Stimulated activated CD8-positive, alpha-beta memory T cell treated with anti-CD3 and anti-CD28 coated beads, Interleukin-7, amount 100 ng/mL, for 24 hours (primary cell): ENCODE measurements at regions not wholly inside any gene's neighbourhood (a gene's known extent, or its start where the extent isn't known, plus 50 kb on each side); places are given as distances from the start of the nearest gene placed in this dataset.
"Not testable (repeated sequence)": the region's sequence is repeated elsewhere in the genome, so short reads cannot be mapped to it uniquely, and the experiment has no call there.

Source experiments
- DNase-seq: peaks from one replicate; pipeline ENCODE4 v3.0.0-alpha.2; 2020; ENCODE audit warnings: low read depth

DNA sequence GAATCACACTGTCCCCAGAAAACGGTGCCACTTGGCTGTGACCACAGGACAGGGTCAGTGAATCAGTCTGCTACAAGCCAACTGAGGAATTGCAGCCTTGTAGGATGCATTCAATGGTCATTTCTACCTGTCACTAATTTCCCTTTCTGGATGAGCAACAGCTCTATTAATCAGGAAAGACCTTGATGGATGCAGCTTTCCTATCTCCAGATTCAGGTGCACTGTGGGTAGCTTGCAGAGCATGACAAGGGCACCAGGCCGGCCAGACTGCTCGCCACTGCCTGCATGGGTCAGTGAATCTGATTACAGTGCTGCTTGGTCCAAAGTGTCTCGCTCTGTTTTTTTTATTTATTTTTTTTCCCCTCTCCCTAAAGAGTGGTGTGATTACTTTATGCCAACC is 506.8 kb upstream of the AUTS2 start:
- DNase-seq = no peak

GRCh38 chr7:69095127-69095526 is 503.1 kb upstream of the AUTS2 start:
- DNase-seq = no peak

DNA sequence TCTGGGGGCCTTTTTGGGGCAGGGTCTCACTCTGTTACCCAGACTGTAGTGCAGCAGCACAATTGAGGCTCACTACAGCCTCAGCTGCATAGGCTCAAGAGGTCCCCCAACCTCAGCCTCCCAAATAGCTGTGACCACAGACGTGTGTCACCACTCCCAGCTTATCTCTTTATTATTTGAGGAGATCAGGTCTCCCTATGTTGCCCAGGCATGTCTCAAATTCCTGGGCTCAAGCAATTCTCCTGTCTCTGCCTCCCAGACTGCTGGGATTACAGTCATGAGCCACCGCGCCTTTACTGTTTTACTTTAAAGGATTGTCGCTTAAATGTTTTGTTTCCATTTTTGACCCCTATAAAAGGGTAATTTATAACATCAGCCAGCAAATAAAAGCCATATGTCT is 502.6 kb upstream of the AUTS2 start:
- no peak for DNase-seq

- no peak for DNase-seq
These were observed 494.3 kb upstream of the AUTS2 start for GRCh38 chr7:69104023-69104422.

GRCh38 chr7:69105092-69105491 is 493.2 kb upstream of the AUTS2 start:
- no peak for DNase-seq

DNA sequence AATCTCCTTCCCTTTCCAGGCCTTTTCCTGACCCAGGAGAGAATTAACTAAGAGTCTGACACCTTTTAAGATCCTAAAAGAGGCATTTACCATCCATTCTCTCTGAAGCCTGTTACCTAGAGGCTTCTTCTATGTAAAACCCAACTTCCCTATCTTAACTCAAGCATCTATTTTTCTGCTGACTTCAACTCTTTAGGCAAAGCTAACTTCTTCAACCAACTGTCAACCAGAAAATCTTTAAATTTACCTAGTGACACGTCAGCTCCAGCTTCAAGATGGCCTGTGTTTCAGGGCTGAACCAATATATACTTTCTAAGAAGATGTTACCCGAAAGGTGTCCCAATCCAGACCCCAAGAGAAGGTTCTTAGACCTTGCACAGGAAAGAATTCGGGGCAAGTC is 492.3 kb upstream of the AUTS2 start:
- DNase-seq = no peak

- not testable (repeated sequence) for DNase-seq
These were observed 491.8 kb upstream of the AUTS2 start for GRCh38 chr7:69106449-69106848.

- DNase-seq = not testable (repeated sequence)
These were observed 491.3 kb upstream of the AUTS2 start for GRCh38 chr7:69106946-69107345.

GRCh38 chr7:69108097-69108496 is 490.2 kb upstream of the AUTS2 start:
- no peak for DNase-seq

GRCh38 chr7:69109246-69109645 is 489.0 kb upstream of the AUTS2 start:
- DNase-seq = no peak

GRCh38 chr7:69109879-69110278 is 488.4 kb upstream of the AUTS2 start:
- no peak for DNase-seq

DNA sequence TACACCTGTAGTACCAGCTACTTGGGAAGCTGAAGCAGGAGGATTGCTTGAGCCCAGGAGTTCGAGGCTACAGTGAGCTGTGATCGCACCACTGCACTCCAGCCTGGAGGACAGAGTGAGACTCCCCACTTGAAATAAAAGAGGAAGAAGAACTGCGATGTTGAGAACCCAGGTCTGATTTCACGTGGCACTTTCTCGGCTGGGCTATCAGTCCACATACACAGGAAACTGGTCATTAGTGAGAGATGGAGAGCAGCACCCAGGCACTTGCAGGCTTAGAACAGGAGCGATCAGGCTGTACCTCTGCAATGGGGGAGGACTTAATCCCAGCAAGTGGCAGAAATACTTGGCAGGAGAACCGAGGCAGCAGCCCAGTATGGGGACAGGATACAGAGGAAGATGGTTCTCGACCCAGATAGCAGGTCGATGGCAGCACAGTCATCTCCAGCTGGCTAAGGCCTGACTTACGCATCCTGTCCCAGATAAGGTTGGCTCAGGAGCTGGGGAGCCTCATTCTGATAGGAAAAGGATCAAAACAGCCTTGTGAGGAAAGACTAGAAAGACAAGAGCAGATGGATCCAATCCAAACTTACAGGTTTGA is 487.7 kb upstream of the AUTS2 start:
- DNase-seq = no peak

- no peak for DNase-seq
These were observed 483.9 kb upstream of the AUTS2 start for GRCh38 chr7:69114374-69114773.

DNA sequence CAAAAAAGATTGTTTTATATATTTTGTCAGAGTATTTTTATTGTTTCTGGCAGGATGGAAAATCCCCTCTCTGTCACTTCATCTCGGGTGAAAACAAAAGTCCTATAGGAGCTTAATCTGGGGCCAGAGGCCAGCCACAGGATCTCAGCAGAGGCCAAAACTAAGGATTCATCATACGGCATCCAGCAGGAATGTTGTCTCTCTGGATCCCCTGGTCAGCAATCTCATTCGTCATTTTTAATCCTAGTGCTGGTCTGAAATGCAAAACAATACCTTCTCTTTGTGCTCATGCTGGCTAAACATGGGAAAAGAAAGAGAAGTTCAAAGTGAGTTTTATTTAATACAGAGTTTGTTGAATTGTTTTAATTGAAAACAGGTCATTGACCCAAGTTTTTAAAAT is 482.5 kb upstream of the AUTS2 start:
- DNase-seq = no peak

DNA sequence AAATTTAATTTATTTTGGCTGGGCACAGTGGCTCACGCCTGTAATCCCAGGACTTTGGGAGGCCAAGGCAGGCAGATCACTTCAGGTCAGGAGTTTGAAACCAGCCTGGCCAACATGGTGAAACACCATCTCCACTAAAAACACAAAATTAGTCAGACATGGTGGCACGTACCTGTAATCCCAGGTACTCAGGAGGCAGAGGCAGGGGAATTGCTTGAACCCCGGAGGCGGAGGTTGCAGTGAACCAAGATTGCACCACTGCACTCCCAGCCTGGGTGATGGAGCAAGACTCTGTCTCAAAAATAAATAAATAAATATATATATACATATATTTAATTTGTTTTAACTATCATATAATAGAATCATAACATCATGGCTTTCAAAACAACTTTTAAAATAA is 482.1 kb upstream of the AUTS2 start:
- not testable (repeated sequence) for DNase-seq

GRCh38 chr7:69122953-69123352 is 475.3 kb upstream of the AUTS2 start:
- no peak for DNase-seq

DNA sequence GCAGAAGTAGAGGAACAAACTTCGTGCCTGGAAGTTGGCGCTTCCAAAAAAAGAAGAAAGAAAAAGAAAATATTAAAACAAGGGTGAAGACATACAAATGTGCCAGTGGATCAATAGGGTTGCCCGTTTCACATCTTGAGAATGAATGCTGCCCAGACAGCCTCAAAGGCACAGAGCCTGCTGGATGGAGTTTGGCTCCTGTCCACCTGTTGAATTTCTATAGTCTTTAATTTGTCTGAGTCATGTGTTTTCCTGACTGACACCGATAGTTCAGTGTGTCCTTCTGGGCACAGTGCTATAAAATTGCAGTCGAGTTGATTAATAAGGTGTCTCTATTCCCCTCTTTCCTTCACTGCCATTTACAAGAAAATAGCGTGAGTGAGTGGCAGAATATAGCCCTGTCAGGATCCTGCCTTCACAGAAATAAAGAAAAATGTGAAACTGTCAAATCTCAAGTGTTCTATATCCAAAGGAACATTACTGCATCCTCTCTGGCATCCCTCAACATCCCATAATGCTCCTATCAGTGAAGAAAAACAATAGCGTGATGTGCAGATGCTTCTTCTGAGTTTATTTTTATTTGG is 471.3 kb upstream of the AUTS2 start:
- no peak for DNase-seq

- no peak for DNase-seq
These were observed 468.8 kb upstream of the AUTS2 start for GRCh38 chr7:69129524-69129923.

GRCh38 chr7:69129951-69130350 is 468.3 kb upstream of the AUTS2 start:
- no peak for DNase-seq

GRCh38 chr7:69130396-69130795 is 467.9 kb upstream of the AUTS2 start:
- no peak for DNase-seq

- no peak for DNase-seq
These were observed 464.0 kb upstream of the AUTS2 start for GRCh38 chr7:69134316-69134715.

- DNase-seq = no peak
These were observed 450.6 kb upstream of the AUTS2 start for GRCh38 chr7:69147631-69148030.

DNA sequence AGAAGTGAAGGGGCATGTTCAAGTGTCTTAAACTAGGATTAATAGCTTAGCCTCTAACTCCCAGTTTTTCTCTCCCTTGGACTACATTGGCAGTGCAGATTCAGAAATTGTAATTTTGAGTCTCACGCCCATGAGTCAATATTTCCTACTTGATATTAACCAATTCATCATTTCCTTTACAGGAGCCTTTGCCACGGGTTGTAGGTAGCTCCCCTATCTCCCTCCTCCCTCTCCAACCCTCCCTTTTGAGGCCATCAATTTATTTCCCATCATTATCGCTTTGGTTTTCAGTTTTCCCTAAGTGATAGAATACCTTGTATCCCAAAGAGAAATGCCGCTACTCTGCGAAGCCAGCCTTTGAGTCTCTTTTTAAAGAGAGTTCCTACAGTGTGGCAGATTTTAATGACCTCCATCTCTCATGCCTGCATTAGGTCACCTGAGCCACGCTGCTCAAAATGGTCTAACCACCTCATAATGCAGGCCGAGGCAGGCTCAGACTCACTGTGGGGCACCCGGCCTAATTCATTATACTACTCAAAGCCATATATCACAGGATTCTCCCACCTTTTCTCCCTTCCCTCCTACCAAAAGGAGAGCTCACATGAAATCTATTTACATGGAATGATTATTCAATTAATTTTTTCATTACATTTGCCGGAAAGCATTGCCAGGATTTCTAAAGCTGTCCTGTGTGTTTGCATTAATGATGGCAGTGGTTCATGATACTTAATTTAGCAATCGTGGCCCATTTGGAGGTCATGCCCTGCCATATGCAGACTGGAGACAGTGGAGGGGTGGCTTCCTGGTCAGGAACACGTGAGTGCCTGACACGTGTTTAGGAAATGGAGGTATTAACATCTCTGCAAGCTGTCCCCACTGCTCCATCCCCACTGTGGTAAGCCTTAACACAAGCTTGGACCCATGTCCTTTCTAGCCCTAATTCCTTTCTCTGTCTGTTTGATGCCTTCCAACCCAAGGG is 448.2 kb upstream of the AUTS2 start:
- no peak for DNase-seq
